Limb (tissue), 2 donors: ENCODE measurements at regions not wholly inside any gene's neighbourhood (a gene's known extent, or its start where the extent isn't known, plus 50 kb on each side); places are given as distances from the start of the nearest gene placed in this dataset.

ENCODE experiments used
- DNase-seq, 2 donors: peaks; one replicate each; pipeline ENCODE4 v3.0.0-alpha.2; 2016; ENCODE audit errors: extremely low spot score in 2 of 2

GRCh38 chr2:208545403-208546042 lies 138.9 kb downstream of the PTH2R start:
- DNase-seq, result no peak

- no peak for DNase-seq
Measured at GRCh38 chr2:208546107-208546506, 139.5 kb downstream of the PTH2R start.

- no peak for DNase-seq
Measured at GRCh38 chr2:208546860-208547650, 140.5 kb downstream of the PTH2R start.

GRCh38 chr2:208548700-208549099 lies 142.1 kb downstream of the PTH2R start:
- DNase-seq, result no peak

- DNase-seq, result no peak
Measured at GRCh38 chr2:208549546-208550158, 143.1 kb downstream of the PTH2R start.

GRCh38 chr2:208552943-208553342 lies 146.4 kb downstream of the PTH2R start:
- no peak for DNase-seq

GRCh38 chr2:208556983-208557484 lies 150.4 kb downstream of the PTH2R start:
- DNase-seq, result no peak

GRCh38 chr2:208565690-208566416 lies 159.3 kb downstream of the PTH2R start:
- DNase-seq, result no peak

GRCh38 chr2:208568203-208568602 lies 161.6 kb downstream of the PTH2R start:
- no peak for DNase-seq

- DNase-seq, result no peak
Measured at GRCh38 chr2:208570066-208570465, 163.5 kb downstream of the PTH2R start.

GRCh38 chr2:208570851-208571763 lies 164.5 kb downstream of the PTH2R start:
- DNase-seq, result no peak

- DNase-seq, result no peak
Measured at GRCh38 chr2:208571764-208572131, 165.2 kb downstream of the PTH2R start.

GRCh38 chr2:208573569-208573968 lies 167.0 kb downstream of the PTH2R start:
- no peak for DNase-seq

GRCh38 chr2:208579678-208580077 lies 173.1 kb downstream of the PTH2R start:
- no peak for DNase-seq

- no peak for DNase-seq
Measured at GRCh38 chr2:208584378-208584985, 177.9 kb downstream of the PTH2R start.

- DNase-seq, result no peak
Measured at GRCh38 chr2:208586516-208586915, 179.9 kb downstream of the PTH2R start.

- DNase-seq, result no peak
Measured at GRCh38 chr2:208594642-208595385, 188.2 kb downstream of the PTH2R start.

- DNase-seq, result no peak
Measured at GRCh38 chr2:208595386-208596275, 189.0 kb downstream of the PTH2R start.

GRCh38 chr2:208607694-208608093 lies 201.1 kb downstream of the PTH2R start:
- no peak for DNase-seq
